ENCODE measurements at regions not wholly inside any gene's neighbourhood (a gene's known extent, or its start where the extent isn't known, plus 50 kb on each side); places are given as distances from the start of the nearest gene placed in this dataset.

- TF ChIP-seq MAX (IDR thresholded peaks at IDR 0.05) (no peak), FOXM1 (IDR thresholded peaks at IDR 0.05; ENCODE audit: borderline replicate concordance, low read depth) (no peak)
Measured at GRCh38 chr2:13289310-13289709, 572.6 kb downstream of the TRIB2 start.

- TF ChIP-seq CEBPB (IDR thresholded peaks at IDR 0.05), result no peak
- TF ChIP-seq TCF12 (IDR thresholded peaks at IDR 0.05; ENCODE audit: low read depth), result no peak
- TF ChIP-seq CREB1 (IDR thresholded peaks at IDR 0.05; ENCODE audit: low read depth), result no peak
- no peak for TF ChIP-seq NFIC (IDR thresholded peaks at IDR 0.05)
Measured at GRCh38 chr2:13308989-13309388, 592.3 kb downstream of the TRIB2 start.

GRCh38 chr2:13332060-13332459 is 615.3 kb downstream of the TRIB2 start:
- TF ChIP-seq REST (IDR thresholded peaks at IDR 0.05; ENCODE audit: low read depth) (no peak), NFIC (IDR thresholded peaks at IDR 0.05) (no peak), EP300 (IDR thresholded peaks at IDR 0.05; ENCODE audit: borderline replicate concordance) (no peak), TCF12 (IDR thresholded peaks at IDR 0.05; ENCODE audit: low read depth) (no peak), EGR1 (IDR thresholded peaks at IDR 0.05) (no peak), USF1 (IDR thresholded peaks at IDR 0.05) (no peak), CREB1 (IDR thresholded peaks at IDR 0.05; ENCODE audit: low read depth) (no peak), ZBTB7A (IDR thresholded peaks at IDR 0.05; ENCODE audit: low read depth) (no peak), FOXM1 (IDR thresholded peaks at IDR 0.05; ENCODE audit: borderline replicate concordance, low read depth) (no peak), RAD21 (IDR thresholded peaks at IDR 0.05; ENCODE audit: low read depth) (no peak), YY1 (IDR thresholded peaks at IDR 0.05; ENCODE audit: low read depth) (no peak), TAF1 (IDR thresholded peaks at IDR 0.05; ENCODE audit: low read depth) (no peak), CEBPB (IDR thresholded peaks at IDR 0.05) (no peak), MAX (IDR thresholded peaks at IDR 0.05) (no peak), TEAD4 (IDR thresholded peaks at IDR 0.05) (no peak)

GRCh38 chr2:13334545-13334944 is 617.8 kb downstream of the TRIB2 start:
- TF ChIP-seq TAF1 (IDR thresholded peaks at IDR 0.05; ENCODE audit: low read depth), result no peak

GRCh38 chr2:13335862-13336535 is 619.3 kb downstream of the TRIB2 start:
- no peak for TF ChIP-seq CEBPB (IDR thresholded peaks at IDR 0.05)
- TF ChIP-seq EP300 (IDR thresholded peaks at IDR 0.05; ENCODE audit: borderline replicate concordance), result no peak
- TF ChIP-seq CREB1 (IDR thresholded peaks at IDR 0.05; ENCODE audit: low read depth), result no peak
- TF ChIP-seq TEAD4 (IDR thresholded peaks at IDR 0.05), result no peak
- no peak for TF ChIP-seq ZBTB7A (IDR thresholded peaks at IDR 0.05; ENCODE audit: low read depth)
- TF ChIP-seq RAD21 (IDR thresholded peaks at IDR 0.05; ENCODE audit: low read depth), result no peak
- TF ChIP-seq NFIC (IDR thresholded peaks at IDR 0.05), result no peak

GRCh38 chr2:13351068-13351467 is 634.3 kb downstream of the TRIB2 start:
- TF ChIP-seq RAD21 (IDR thresholded peaks at IDR 0.05; ENCODE audit: low read depth) (no peak), ZBTB7A (IDR thresholded peaks at IDR 0.05; ENCODE audit: low read depth) (no peak), YY1 (IDR thresholded peaks at IDR 0.05; ENCODE audit: low read depth) (no peak), REST (IDR thresholded peaks at IDR 0.05; ENCODE audit: low read depth) (no peak), NFIC (IDR thresholded peaks at IDR 0.05) (no peak), EGR1 (IDR thresholded peaks at IDR 0.05) (no peak), TEAD4 (IDR thresholded peaks at IDR 0.05) (no peak), MAX (IDR thresholded peaks at IDR 0.05) (no peak), CREB1 (IDR thresholded peaks at IDR 0.05; ENCODE audit: low read depth) (no peak), TCF12 (IDR thresholded peaks at IDR 0.05; ENCODE audit: low read depth) (no peak), USF1 (IDR thresholded peaks at IDR 0.05) (no peak), TAF1 (IDR thresholded peaks at IDR 0.05; ENCODE audit: low read depth) (no peak), FOXM1 (IDR thresholded peaks at IDR 0.05; ENCODE audit: borderline replicate concordance, low read depth) (no peak), CEBPB (IDR thresholded peaks at IDR 0.05) (no peak), EP300 (IDR thresholded peaks at IDR 0.05; ENCODE audit: borderline replicate concordance) (no peak)

Measured in Ishikawa (cell line).